Activated T-cell treated with anti-CD3 and anti-CD28 coated beads for 24 hours (primary cell): ENCODE measurements at regions not wholly inside any gene's neighbourhood (a gene's known extent, or its start where the extent isn't known, plus 50 kb on each side); places are given as distances from the start of the nearest gene placed in this dataset.

Experiments used
- DNase-seq: peaks from one replicate; pipeline ENCODE4 v3.0.0-alpha.2; 2020; ENCODE audit warnings: low read depth

DNA sequence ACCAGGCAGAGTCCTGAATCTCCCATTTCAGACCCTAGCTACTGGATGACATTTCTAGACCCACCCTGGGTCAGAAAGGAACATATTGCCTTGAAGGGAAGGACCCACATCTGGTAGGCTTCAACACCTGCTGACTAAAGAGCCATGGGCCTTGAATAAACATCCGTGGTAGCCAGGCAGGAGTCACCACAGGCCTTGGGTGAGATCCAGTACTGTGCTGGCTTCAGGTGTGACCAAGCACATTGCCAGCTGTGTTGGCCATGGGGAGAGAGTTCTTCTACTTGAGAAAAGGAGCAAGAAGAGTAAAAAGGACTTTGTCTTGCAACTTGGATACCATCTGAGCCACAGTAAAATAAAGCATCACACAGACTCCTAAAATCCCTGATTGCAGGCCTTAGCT, 332.6 kb downstream of the SLC16A7 start:
- no peak for DNase-seq

DNA sequence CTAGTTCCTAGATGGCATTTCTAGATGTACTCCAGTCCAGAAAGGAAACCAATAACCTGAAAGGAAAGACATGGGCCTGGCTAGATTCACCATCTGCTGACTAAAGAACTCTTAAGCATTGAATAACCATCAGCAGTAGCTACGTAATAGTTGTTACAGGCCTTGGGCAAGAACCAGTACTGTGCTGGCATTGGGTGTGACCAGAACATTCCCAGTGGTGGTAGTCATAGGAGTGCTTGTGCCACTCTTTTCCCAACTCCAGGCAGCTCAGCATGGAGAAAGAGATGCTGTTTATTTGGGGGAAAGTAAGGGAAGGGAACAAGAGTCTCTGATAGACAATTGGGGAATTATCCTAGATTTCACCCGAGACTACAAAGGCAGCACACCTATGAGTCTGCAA, 333.3 kb downstream of the SLC16A7 start:
- no peak for DNase-seq

DNA sequence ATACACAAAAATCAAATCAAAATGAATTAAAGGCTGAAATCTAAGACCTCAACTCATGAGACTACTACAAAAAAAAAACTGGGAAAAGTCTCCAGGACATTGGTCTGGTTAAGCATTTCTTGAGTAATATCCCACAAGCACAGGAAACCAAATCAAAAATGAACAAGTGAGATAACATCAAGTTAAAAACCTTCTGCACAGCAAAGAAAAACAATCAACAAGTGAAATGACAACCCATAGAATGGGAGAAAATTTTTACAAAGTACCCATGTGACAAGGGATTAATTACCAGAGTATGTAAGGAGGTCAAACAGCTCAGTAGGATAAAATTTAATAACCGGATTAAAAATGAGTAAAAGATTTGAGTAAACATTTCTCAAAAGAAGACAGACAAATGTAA, 338.7 kb downstream of the SLC16A7 start:
- no peak for DNase-seq

DNA sequence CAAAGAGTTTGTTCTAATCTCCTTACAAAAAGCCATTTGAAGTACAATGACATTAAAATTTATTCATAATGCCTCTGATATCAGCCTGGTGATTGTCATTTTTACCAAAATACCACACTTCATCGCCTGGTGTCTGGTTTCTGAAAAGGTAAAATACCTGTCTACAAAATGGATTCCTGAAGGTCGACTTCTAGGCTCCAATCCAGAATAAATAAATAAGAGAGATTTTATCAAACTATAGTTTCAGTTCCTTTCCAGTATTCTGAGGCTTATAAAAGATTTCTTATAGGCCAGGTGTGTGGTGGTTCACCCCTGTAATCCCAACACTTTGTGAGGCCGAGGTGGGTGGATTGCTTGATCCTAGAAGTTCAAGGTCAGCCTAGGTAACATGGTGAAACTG, 340.7 kb downstream of the SLC16A7 start:
- DNase-seq: no peak

DNA sequence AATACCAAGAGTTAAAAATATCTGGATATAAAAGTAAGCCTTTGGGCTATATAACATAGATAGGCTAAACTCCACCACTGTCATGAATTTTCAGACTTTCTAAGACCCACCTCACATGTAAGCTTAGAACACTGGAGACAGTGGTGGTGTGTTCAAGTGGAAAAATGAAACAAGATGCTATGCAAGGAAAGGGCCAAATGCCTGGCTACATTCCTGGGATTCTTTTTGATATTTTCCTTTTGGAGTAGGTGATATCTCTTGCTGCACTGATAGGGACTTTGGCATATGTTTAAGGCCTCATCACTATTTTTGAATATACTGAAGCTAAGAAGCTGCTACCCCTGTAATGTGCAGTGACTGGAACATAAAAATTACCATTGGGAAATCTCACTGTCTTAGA, 341.3 kb downstream of the SLC16A7 start:
- DNase-seq: no peak

DNA sequence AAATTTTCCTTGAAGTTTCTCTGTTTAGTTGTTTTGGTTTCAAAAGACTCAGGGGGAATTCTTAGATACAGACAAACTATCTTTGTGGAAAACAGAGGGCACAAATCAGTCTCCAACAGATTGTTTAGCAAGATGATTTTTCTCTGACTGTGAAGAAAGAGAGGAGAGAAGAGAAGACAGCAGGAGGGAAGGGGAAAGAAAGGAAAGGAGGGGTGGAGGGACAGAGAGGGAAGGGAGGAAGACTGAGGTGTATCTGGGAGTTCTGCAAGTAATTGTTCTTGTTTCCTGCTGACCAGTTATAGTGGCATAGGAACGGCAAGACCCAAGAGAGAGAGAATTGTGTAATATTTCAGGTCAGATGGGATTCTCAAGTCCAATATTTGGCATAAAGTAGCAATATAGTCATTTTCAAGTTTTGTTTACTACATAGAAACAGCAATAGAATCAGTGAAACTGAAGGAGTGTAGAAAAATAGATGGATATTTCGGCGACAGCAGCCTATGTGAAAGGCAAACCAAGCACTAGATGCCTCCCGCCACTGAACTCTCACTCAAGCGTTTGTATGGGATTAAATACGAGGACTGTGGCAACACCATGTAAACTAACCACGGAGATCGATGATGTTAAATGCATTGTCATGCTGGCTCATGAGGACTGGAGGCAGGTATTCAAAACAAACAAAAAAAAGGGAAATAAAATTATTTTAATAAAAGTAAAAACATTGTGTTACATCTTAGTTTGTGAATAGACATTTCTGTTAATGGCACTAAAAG, 342.5 kb downstream of the SLC16A7 start:
- DNase-seq: no peak

DNA sequence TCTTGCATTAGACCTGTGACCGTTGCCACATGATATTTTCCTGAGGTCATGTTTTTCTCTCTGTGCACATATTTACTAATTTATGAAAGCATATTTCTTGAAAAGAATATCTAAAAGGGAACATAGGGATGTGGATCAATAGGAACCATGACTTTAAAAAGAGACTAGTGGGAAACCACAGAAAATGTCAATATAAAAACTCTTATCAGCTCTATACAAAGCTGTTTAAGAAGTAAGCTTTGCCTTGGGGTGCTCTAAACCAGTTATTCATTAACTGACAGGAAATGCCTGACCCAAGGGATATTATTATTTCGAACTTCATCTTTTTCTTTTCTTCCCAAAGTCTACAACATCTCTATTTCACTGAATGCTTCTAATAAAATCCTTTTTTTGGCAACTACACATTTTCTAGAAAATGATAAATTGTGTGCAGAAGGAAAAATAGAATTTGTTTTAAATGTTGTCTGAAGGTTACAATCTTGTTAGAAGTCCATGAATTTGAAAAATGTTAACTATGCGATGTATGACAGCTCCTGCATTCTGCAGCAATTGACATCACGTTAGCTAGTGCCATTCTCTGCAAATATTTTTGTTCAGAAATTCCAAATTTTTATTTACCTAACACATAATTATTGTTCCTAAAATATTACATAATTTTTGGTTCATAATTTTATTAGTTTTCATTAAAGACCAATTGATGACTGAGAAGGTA, 345.0 kb downstream of the SLC16A7 start:
- no peak for DNase-seq

DNA sequence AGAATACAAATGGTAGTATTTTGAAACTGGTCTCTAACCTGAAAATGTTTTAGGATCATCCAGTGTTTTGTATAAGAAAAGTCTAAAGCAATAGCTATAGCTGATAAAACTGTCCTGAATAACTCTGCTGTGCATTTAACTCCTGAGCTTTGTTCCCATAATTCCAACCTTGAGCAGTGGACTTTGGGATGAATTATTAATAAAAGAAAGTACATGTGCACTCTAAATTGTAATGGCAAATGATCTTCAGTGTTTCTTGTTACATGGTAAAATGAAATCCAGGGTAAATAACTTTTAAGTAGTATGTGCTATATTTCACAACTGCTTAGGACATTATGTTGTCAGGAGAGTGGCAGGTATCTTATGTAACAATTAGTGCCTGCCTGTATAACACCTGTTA, 345.6 kb downstream of the SLC16A7 start:
- no peak for DNase-seq

DNA sequence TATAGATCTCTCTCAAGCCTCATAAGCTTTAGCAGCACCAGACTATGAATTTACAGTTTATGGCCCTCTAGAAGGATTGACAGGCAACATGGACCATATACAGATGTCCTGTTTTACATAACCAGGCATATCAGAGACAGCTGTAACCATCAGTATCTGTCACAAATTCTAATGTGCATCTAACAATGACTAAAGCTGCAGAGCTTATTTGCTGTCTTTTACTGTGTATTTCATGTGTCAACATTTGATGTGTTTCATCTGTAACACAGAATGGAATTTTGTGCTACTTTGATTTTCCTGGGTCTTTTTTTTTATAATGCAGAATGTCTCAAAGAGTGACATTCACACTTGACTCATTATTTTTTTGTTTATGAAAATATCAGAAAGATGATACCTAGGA, 348.3 kb downstream of the SLC16A7 start:
- no peak for DNase-seq

DNA sequence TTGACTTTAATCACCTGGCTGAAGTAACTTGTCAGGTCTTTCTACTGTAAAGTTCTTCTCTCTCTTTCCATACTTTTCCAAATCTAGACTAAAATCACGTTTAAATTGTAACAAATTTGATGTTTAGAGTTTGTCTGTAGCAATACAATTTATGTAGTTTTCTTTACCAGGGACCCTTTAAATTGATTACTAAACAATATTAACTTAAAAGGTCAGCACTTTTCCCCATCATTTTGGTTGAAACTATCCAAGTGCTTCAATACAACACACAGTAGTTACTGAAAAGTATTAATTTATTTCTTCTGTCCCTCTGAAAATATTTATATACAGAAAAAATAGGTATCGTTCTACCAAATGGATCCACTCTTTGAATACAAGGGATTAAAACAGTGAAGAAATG, 350.8 kb downstream of the SLC16A7 start:
- DNase-seq: no peak

DNA sequence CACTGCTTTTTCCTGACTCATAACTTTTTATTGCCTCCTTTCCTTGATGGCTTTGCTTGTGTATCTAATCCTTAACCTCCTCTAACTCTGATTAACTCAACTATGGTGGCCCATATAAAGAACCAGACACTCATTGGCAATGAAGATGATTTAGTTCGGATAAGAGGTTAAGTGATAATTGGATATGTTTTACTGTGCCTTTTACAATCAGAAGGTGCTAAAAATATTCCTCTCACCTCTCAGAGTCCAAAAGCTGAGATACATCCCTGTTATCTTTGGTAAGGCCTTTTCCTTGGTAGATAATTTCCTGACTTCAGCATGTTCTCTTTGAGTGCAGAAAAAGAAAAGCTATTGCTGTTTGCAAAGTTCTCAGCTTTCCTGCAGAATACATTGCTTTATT, 367.7 kb downstream of the SLC16A7 start:
- no peak for DNase-seq

DNA sequence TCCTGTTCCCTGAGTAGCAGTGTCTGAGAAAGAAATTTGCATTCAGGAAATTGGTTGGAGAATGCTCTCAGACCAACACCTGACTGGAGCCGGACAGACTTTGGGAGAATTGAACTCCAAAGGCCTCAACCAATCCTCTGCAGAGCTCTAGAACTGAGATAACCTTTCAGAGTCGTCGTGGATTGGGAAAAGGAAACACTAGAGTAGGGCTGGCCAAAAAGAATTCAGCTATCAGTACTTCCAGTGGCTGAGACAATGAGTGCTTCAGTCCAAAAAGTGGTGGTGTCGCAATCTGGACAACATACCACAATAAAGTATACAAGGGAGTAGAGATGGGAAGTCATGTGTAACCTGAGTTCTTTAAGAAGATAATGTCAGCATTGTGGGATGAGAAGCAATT, 377.1 kb downstream of the SLC16A7 start:
- DNase-seq: no peak

DNA sequence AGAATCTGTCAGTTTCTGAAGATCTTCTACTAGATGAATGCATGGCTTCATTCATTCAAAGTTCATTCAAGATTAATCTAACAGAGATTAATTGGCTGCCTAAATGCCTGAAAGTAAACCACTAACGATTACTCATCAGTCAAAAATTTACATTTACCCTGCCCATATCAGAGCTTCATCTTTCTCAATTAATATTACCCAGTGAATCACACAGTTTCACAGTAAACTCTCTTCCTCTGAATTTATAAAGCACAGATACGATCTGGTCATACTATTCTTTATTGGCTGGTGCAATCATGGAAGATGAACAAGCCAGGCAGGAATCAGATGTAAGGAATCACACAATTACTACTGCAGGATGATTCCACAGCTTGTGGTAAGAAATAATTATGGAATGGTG, 377.7 kb downstream of the SLC16A7 start:
- DNase-seq: no peak

DNA sequence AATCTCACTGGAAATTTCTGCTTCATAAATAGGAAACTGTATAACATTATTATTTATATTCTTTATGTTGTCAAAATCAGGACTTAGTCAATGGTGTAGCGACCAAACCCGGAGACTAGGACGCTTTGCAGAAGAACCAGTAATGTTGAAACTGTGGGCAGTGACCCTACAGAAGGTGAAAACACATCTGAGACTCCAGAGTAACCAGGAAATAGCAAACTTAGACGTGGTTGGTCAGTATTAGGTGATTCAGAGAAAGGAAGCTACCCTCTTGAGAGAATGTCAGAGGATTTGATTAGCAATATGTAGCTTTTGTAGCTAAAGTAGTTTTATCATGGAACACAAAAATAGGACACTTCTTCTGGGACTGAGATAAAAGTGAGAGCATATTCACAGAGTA, 381.9 kb downstream of the SLC16A7 start:
- no peak for DNase-seq

DNA sequence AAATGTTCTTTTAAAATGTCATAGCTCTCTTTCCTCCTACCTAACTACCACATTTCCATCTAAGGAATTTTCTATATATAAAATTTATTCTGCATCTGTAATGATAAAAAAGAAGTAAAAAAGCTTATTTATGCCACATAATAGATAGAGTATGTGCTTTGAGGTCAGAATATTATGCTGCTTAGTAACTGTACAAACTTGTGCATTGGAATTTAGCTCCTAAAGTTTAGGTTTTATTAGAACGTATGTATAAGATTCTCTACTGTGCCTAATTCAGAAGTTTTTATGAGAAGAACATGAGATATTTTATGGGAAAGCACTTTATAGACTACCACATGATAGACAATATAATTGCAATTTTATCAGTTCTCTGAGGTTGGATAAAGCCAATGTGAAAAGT, 384.6 kb downstream of the SLC16A7 start:
- no peak for DNase-seq

DNA sequence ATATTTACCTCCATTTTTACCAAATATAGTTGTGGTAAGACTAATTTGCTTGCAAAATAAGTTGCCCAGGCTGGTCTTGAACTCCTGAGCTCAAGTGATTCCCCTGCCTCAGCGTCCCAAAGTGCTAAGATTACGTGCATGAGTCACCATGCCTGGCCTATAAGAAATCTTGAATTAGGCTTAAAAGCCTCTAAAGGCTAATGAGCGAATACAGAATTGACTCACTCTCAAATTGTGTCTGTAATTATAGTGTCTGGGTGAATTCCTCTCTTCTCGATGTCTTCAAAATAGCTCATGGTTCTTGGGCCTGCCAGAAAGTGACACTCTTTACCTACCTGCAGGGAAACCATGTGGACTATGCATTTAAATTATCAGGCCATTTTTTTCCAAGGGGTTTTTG, 403.5 kb downstream of the SLC16A7 start:
- no peak for DNase-seq

DNA sequence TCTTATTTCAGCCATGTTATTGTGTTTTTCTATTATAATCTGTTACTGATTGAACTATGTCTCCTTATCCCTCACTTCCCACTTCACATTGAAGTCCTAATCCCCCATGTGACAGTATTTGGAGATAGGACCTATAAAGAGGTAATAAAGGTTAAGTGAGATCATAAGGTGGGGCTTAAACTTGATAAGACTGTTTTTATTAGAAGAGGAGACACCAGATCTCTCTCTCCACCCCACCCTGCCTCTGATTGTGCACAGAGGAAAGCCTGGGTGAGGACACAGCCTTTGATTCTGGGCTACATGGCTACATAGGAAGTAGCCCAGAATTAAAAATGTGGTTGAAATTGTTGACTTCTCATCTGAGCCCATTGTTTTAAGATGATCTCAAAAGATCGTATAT, 414.7 kb downstream of the SLC16A7 start:
- no peak for DNase-seq

DNA sequence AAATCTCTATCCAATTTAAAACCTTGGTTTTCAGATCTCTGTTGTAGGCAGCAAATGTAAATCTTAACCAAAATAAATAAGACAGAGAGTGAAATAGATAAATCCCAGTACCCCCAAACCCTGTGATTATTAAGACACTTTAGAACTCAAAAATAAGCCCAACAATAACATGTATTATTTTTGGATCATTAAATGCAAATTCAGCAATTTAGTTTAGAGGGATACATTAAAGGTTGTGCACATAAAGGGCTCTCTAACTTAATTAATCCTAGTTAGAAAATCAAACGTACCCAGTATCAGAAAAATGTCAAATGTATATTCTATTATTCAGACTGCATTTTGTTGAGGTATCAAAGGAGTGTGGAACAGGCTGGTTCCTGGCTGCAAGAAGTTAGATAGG, 416.8 kb downstream of the SLC16A7 start:
- DNase-seq: no peak

DNA sequence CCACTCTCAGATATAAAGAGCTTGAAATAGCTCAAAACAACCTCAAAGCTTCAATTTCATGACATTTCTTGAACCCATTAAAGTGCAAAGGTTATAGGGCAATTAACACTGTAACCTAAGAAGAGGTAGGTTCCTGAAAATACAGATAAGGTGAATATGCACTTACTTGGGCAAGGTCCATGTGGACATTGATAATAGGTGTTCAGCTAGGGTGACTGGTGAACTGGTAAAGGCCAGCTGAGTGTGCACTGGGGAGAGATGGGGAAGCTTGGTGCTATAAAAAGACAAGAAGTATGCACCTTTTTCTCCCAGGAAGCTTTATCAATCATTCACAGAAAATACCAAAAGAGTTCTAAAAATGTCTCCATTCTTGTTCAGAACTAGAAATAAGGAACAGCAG, 418.6 kb downstream of the SLC16A7 start:
- no peak for DNase-seq

DNA sequence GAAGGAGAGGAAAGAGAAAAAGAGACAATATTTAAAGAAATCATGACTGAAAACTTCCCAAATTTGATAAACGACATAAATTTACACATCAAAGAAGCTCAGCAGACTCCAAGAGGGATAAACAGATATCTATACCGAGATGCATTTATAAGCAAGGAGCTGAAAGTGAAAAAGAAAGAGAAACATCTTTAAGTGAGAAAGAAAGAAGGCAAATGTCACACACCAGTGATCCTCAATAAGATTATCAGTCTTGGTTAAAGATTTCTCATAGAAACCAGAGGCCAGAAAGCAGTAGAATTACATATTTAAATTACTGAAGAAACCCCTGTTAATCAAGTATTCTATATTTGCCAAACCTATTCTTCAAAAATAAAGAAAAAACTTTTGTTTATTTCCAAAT, 424.2 kb downstream of the SLC16A7 start:
- no peak for DNase-seq

DNA sequence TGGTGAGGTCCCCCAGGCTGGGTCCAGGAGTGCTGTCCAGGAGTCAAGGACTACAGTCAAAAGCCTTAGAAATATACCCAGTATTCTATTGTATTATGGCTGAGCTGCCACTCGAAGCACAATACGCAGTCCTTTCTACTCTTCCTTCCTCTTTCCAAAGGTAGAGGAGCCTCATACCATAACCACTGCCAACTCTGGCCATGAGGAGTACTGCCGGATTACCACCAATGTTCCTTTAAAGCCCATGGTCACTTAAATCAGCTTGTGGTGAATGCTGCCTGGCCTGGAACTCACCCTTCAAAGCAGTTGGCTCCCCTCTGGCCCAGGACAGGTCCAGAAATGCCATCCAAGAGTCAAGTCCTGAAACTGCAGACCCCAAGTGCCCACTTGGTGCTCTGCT, 425.4 kb downstream of the SLC16A7 start:
- DNase-seq: no peak

DNA sequence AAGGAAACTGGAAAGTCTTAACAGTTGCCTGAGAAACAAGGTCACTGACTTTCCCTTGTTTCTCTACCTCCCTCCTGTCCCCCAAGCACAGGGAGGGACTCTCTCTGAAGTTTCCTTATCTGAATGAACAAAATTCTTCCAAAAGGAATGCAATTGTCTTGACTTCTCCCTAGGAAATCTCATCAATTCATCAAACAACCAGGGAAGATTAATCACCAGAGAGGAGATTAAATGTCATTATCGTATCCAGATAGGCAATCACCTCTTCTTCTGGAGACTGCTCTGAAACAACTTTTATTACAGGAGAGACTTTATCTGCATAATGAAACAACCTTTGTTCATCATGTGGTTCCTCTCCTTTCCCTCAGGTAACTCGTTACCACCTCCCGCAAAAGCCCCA, 431.4 kb downstream of the SLC16A7 start:
- no peak for DNase-seq

DNA sequence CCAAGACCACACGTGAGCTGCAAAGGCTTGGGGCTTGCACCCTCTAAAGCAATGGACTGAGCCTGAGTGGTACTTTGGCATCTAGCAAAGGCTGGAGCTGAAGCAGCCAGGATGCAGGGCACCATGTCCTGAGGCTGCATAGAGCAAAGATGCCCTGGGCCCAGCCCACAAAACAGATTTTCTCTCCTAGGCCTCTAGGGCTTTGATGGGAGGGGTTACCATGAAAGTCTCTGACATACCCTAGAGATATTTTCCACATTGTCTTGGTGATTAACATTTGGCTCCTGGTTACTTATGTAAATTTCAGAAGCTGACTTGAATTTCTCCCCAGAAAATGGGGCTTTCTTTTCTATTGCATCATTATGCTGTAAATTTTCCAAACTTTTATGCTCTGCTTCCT, 438.3 kb downstream of the SLC16A7 start:
- DNase-seq: no peak

DNA sequence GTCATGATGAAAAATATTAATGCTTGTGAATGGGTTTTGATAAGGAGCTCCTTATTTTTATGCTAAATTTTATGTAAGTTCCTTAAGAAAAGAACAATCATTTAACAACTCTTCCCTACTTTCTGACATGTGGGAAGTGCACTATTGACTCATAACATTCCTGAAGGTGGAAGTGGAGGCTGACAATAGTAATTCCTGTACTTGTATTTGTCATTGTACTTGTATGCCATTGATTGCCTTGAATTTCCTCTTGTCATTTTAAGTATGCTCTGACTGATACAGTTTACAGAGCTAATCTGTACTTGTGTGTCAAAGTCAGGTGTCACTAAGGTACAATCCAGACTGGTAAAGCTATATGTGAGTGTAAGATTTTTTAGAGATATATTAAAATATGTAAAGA, 440.0 kb downstream of the SLC16A7 start:
- DNase-seq: no peak
